ENCODE measurements at regions not wholly inside any gene's neighbourhood (a gene's known extent, or its start where the extent isn't known, plus 50 kb on each side); places are given as distances from the start of the nearest gene placed in this dataset.

- TF ChIP-seq ZNF121 (tag by site-specific recombination; IDR thresholded peaks at IDR 0.05) (no peak), ZNF133 (tag by site-specific recombination; IDR thresholded peaks at IDR 0.05) (no peak), KLF8 (tag by site-specific recombination; IDR thresholded peaks at IDR 0.05) (no peak), ZNF792 (tag by site-specific recombination; IDR thresholded peaks at IDR 0.05) (no peak), TRIM28 (IDR thresholded peaks at IDR 0.05; ENCODE audit: borderline replicate concordance, low read length) (no peak)
- no peak overlapping the region for H3K4me3 ChIP-seq (ENCODE audit: low read depth, low read length)
- no peak overlapping the region for H3K27ac ChIP-seq (ENCODE audit: extremely low read depth, low read depth, low read length)
- ChIA-PET POLR2A (no interaction called here), CTCF (no interaction called here)
- no peaks in the 10 kb centered on the region for H3K4me1 ChIP-seq (ENCODE audit: control insufficient read depth, insufficient read depth, low read length)
- no peaks in the 10 kb centered on the region for H3K9me3 ChIP-seq (ENCODE audit: control insufficient read depth, insufficient read depth, low read depth, low read length)
- no peaks in the 10 kb centered on the region for H3K36me3 ChIP-seq (ENCODE audit: control insufficient read depth in 2 of 2, insufficient read depth in 1 of 2, low read length in 2 of 2)
Measured at GRCh38 chr9:107626118-107626517, 136.5 kb upstream of the KLF4 start.

DNA sequence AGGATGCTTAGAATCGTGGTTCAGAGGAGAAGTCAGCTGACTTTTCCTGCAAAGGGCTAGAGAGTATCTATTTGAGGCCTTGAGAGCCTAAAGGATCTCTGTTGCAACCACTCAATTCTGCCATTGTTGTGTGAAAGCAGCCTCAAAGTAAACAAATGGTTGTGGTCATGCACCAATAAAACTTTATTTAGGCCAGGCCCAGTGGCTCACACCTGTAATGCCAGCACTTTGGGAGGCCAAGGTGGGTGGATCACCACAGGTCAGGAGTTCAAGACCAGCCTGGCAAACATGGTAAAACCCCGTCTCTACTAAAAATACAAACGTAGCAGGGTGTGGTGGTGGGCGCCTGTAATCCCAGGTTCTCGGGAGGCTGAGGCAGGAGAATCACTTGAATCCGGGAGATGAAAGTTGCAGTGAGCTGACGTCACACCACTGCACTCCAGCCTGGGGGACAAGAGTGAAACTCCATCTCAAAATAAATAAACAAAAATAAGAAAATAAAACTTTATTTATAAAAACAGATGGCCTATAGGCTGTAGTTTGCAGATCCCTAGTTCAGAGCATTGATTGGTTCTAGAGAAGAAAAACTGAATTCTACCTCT lies 135.9 kb upstream of the KLF4 start:
- no peaks in the 10 kb centered on the region for H3K36me3 ChIP-seq (ENCODE audit: control insufficient read depth in 2 of 2, insufficient read depth in 1 of 2, low read length in 2 of 2)
- no peak for TF ChIP-seq ZNF529 (tag by site-specific recombination; IDR thresholded peaks at IDR 0.05; ENCODE audit: insufficient replicate concordance)
- TF ChIP-seq ZNF16 (tag by site-specific recombination; IDR thresholded peaks at IDR 0.05; ENCODE audit: low read depth) = no peak
- TF ChIP-seq TSHZ1 (tag by site-specific recombination; IDR thresholded peaks at IDR 0.05; ENCODE audit: borderline replicate concordance) = no peak
- no peak for TF ChIP-seq ZFP37 (tag by site-specific recombination; IDR thresholded peaks at IDR 0.05)
- TF ChIP-seq ZNF658 (tag by site-specific recombination; IDR thresholded peaks at IDR 0.05) = no peak
- no peak for TF ChIP-seq HIC1 (tag by site-specific recombination; IDR thresholded peaks at IDR 0.05)
- TF ChIP-seq, protein P1, sequence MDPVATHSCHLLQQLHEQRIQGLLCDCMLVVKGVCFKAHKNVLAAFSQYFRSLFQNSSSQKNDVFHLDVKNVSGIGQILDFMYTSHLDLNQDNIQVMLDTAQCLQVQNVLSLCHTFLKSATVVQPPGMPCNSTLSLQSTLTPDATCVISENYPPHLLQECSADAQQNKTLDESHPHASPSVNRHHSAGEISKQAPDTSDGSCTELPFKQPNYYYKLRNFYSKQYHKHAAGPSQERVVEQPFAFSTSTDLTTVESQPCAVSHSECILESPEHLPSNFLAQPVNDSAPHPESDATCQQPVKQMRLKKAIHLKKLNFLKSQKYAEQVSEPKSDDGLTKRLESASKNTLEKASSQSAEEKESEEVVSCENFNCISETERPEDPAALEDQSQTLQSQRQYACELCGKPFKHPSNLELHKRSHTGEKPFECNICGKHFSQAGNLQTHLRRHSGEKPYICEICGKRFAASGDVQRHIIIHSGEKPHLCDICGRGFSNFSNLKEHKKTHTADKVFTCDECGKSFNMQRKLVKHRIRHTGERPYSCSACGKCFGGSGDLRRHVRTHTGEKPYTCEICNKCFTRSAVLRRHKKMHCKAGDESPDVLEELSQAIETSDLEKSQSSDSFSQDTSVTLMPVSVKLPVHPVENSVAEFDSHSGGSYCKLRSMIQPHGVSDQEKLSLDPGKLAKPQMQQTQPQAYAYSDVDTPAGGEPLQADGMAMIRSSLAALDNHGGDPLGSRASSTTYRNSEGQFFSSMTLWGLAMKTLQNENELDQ (tag by site-specific recombination; IDR thresholded peaks at IDR 0.05; ENCODE audit: low read depth) = no peak
- H3K4me3 ChIP-seq (ENCODE audit: low read depth, low read length) = no peak overlapping the region
- H3K9me3 ChIP-seq (ENCODE audit: control insufficient read depth, insufficient read depth, low read depth, low read length) = no peaks in the 10 kb centered on the region
- POLR2A ChIA-PET = no interaction called here
- H3K4me1 ChIP-seq (ENCODE audit: control insufficient read depth, insufficient read depth, low read length) = no peaks in the 10 kb centered on the region
- CTCF ChIA-PET = interaction anchor here (0.6 kb wide), 1 partner anchor 22 kb away, joined by 3 read pairs; no protein-coding TSS in a partner anchor
- H3K27ac ChIP-seq (ENCODE audit: extremely low read depth, low read depth, low read length) = no peak overlapping the region

- H3K4me3 ChIP-seq (ENCODE audit: low read depth, low read length) = no peak overlapping the region
- H3K4me1 ChIP-seq (ENCODE audit: control insufficient read depth, insufficient read depth, low read length) = no peaks in the 10 kb centered on the region
- no peak overlapping the region for H3K27ac ChIP-seq (ENCODE audit: extremely low read depth, low read depth, low read length)
- no peak for TF ChIP-seq ZNF423 (tag by site-specific recombination; IDR thresholded peaks at IDR 0.05)
- no peak for TF ChIP-seq KLF16 (tag by site-specific recombination; IDR thresholded peaks at IDR 0.05)
- no peak for TF ChIP-seq EGR2 (tag by site-specific recombination; IDR thresholded peaks at IDR 0.05; ENCODE audit: low read depth)
- TF ChIP-seq ZNF560 (tag by site-specific recombination; IDR thresholded peaks at IDR 0.05; ENCODE audit: borderline replicate concordance) = no peak
- no peak for TF ChIP-seq ZNF707 (tag by site-specific recombination; IDR thresholded peaks at IDR 0.05)
- ChIA-PET POLR2A (no interaction called here), CTCF (interaction anchor here (0.7 kb wide), 1 partner anchor 9 kb away, joined by 4 read pairs; no protein-coding TSS in a partner anchor)
- H3K9me3 ChIP-seq (ENCODE audit: control insufficient read depth, insufficient read depth, low read depth, low read length) = no peaks in the 10 kb centered on the region
- H3K36me3 ChIP-seq (ENCODE audit: control insufficient read depth in 2 of 2, insufficient read depth in 1 of 2, low read length in 2 of 2) = no peaks in the 10 kb centered on the region
Measured at GRCh38 chr9:107624234-107624948, 134.8 kb upstream of the KLF4 start.
